Mucosa of stomach (tissue), 1 donor: ENCODE measurements at regions not wholly inside any gene's neighbourhood (a gene's known extent, or its start where the extent isn't known, plus 50 kb on each side); places are given as distances from the start of the nearest gene placed in this dataset.
"Not testable (repeated sequence)": the region's sequence is repeated elsewhere in the genome, so short reads cannot be mapped to it uniquely, and the experiment has no call there.

Experiments
- H3K27me3 ChIP-seq: one replicate; pipeline ENCODE4 v1.7.0; 2013; ENCODE audit warnings: mild to moderate bottlenecking, low read length; ENCODE audit not compliant: control insufficient read depth, insufficient read depth
- H3K36me3 ChIP-seq: one replicate; pipeline ENCODE4 v1.7.0; 2013; ENCODE audit warnings: low read length; ENCODE audit not compliant: control insufficient read depth, insufficient read depth
- H3K4me1 ChIP-seq: one replicate; pipeline ENCODE4 v1.7.0; 2013; ENCODE audit warnings: mild to moderate bottlenecking, low read length; ENCODE audit not compliant: control insufficient read depth, insufficient read depth
- H3K4me3 ChIP-seq: one replicate; pipeline ENCODE4 v1.7.0; 2013; ENCODE audit warnings: low read length
- H3K9ac ChIP-seq: one replicate; pipeline ENCODE4 v1.7.0; 2013; ENCODE audit warnings: mild to moderate bottlenecking, low read length, moderate library complexity
- H3K9me3 ChIP-seq: one replicate; pipeline ENCODE4 v1.7.0; 2013; ENCODE audit warnings: mild to moderate bottlenecking, low read length, moderate library complexity; ENCODE audit not compliant: control insufficient read depth
- donor health status: Pancreatic carcinoma.

GRCh38 chr7:136293272-136293671 lies 316.1 kb upstream of the MTPN start:
- Histone ChIP-seq H3K9ac (no peak overlapping the region), H3K9me3 (no peaks in the 10 kb centered on the region), H3K36me3 (no peaks in the 10 kb centered on the region), H3K4me1 (no peaks in the 10 kb centered on the region), H3K27me3 (no peaks in the 10 kb centered on the region), H3K4me3 (no peak overlapping the region)

GRCh38 chr7:136292365-136292764 lies 315.2 kb upstream of the MTPN start:
- Histone ChIP-seq H3K36me3 (no peaks in the 10 kb centered on the region), H3K4me3 (no peak overlapping the region), H3K9ac (no peak overlapping the region), H3K9me3 (no peaks in the 10 kb centered on the region), H3K4me1 (no peaks in the 10 kb centered on the region), H3K27me3 (no peaks in the 10 kb centered on the region)

GRCh38 chr7:136290351-136290750 lies 313.2 kb upstream of the MTPN start:
- H3K36me3 ChIP-seq: no peaks in the 10 kb centered on the region
- H3K27me3 ChIP-seq: no peaks in the 10 kb centered on the region
- H3K9me3 ChIP-seq: no peaks in the 10 kb centered on the region
- H3K9ac ChIP-seq: no peak overlapping the region
- H3K4me3 ChIP-seq: no peak overlapping the region
- H3K4me1 ChIP-seq: no peaks in the 10 kb centered on the region

GRCh38 chr7:136278057-136278456 lies 300.9 kb upstream of the MTPN start:
- Histone ChIP-seq H3K9ac (no peak overlapping the region), H3K9me3 (no peaks in the 10 kb centered on the region), H3K4me1 (no peaks in the 10 kb centered on the region), H3K36me3 (no peaks in the 10 kb centered on the region), H3K27me3 (no peaks in the 10 kb centered on the region), H3K4me3 (no peak overlapping the region)

GRCh38 chr7:136275794-136276193 lies 298.6 kb upstream of the MTPN start:
- Histone ChIP-seq H3K9me3 (no peaks in the 10 kb centered on the region), H3K27me3 (no peaks in the 10 kb centered on the region), H3K36me3 (no peaks in the 10 kb centered on the region), H3K9ac (no peak overlapping the region), H3K4me3 (no peak overlapping the region), H3K4me1 (no peaks in the 10 kb centered on the region)

GRCh38 chr7:136274636-136275345 lies 297.6 kb upstream of the MTPN start:
- H3K27me3 ChIP-seq: no peaks in the 10 kb centered on the region
- no peaks in the 10 kb centered on the region for H3K36me3 ChIP-seq
- H3K4me1 ChIP-seq: no peaks in the 10 kb centered on the region
- no peak overlapping the region for H3K4me3 ChIP-seq
- no peak overlapping the region for H3K9ac ChIP-seq
- no peaks in the 10 kb centered on the region for H3K9me3 ChIP-seq

GRCh38 chr7:136272934-136273333 lies 295.8 kb upstream of the MTPN start:
- H3K9me3 ChIP-seq: no peaks in the 10 kb centered on the region
- no peaks in the 10 kb centered on the region for H3K4me1 ChIP-seq
- no peaks in the 10 kb centered on the region for H3K27me3 ChIP-seq
- H3K9ac ChIP-seq: no peak overlapping the region
- H3K4me3 ChIP-seq: no peak overlapping the region
- H3K36me3 ChIP-seq: no peaks in the 10 kb centered on the region

GRCh38 chr7:136267822-136268221 lies 290.7 kb upstream of the MTPN start:
- no peak overlapping the region for H3K9ac ChIP-seq
- H3K27me3 ChIP-seq: no peaks in the 10 kb centered on the region
- no peaks in the 10 kb centered on the region for H3K9me3 ChIP-seq
- H3K4me1 ChIP-seq: no peaks in the 10 kb centered on the region
- no peak overlapping the region for H3K4me3 ChIP-seq
- H3K36me3 ChIP-seq: no peaks in the 10 kb centered on the region

- no peak overlapping the region for H3K4me3 ChIP-seq
- H3K9ac ChIP-seq: no peak overlapping the region
- H3K4me1 ChIP-seq: no peaks in the 10 kb centered on the region
- no peaks in the 10 kb centered on the region for H3K36me3 ChIP-seq
- H3K27me3 ChIP-seq: no peaks in the 10 kb centered on the region
- no peaks in the 10 kb centered on the region for H3K9me3 ChIP-seq
These were observed 289.3 kb upstream of the MTPN start for GRCh38 chr7:136266457-136266856.

GRCh38 chr7:136264304-136264703 lies 287.1 kb upstream of the MTPN start:
- not testable (repeated sequence) for H3K27me3 ChIP-seq, H3K9me3 ChIP-seq, H3K9ac ChIP-seq, H3K4me3 ChIP-seq, H3K36me3 ChIP-seq, H3K4me1 ChIP-seq

GRCh38 chr7:136263112-136263860 lies 286.1 kb upstream of the MTPN start:
- not testable (repeated sequence) for H3K9me3 ChIP-seq, H3K9ac ChIP-seq, H3K27me3 ChIP-seq, H3K4me1 ChIP-seq, H3K4me3 ChIP-seq, H3K36me3 ChIP-seq

GRCh38 chr7:136260591-136260990 lies 283.4 kb upstream of the MTPN start:
- not testable (repeated sequence) for H3K4me1 ChIP-seq, H3K9ac ChIP-seq, H3K36me3 ChIP-seq, H3K27me3 ChIP-seq, H3K9me3 ChIP-seq, H3K4me3 ChIP-seq
